ENCODE measurements at regions not wholly inside any gene's neighbourhood (a gene's known extent, or its start where the extent isn't known, plus 50 kb on each side); places are given as distances from the start of the nearest gene placed in this dataset.

DNA sequence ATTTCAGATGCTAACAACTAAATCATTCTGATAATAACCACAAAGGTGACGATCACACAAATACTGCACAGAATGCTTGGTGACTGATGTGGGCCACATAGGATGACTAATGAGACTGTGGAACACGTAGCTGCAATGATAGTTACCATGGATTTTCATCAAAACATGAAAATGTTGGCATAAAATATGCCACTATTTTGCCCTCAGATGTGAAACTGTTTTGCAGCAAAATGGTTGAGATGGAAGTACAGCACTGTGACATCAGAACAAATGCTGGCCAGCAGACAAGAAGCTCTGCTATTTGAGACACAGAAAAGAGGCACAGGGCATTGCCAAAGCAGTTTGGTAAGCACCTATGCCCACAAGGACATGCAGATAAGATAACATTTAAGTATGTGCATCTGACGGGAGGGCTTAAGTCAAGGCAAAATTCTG lies 83.8 kb downstream of the NIBAN1 start:
- ChIA-PET POLR2A (no interaction called here), CTCF (no interaction called here)
- Histone ChIP-seq H3K27me3 (ENCODE audit: control insufficient read depth, insufficient read depth, low read length) (no peaks in the 10 kb centered on the region), H3K27ac (ENCODE audit: low read length) (no peak overlapping the region), H3K36me3 (ENCODE audit: control insufficient read depth, insufficient read depth, low read length) (no peaks in the 10 kb centered on the region), H3K4me3 (ENCODE audit: low read depth in 2 of 2, low read length in 2 of 2) (no peak overlapping the region), H3K4me1 (ENCODE audit: control insufficient read depth, insufficient read depth, low read length) (no peaks in the 10 kb centered on the region), H3K9me3 (ENCODE audit: control insufficient read depth, insufficient read depth, low read depth, low read length) (no peaks in the 10 kb centered on the region)
- DNase-seq (ENCODE audit: low read depth, low spot score), result no peak
- TF ChIP-seq, protein P1, sequence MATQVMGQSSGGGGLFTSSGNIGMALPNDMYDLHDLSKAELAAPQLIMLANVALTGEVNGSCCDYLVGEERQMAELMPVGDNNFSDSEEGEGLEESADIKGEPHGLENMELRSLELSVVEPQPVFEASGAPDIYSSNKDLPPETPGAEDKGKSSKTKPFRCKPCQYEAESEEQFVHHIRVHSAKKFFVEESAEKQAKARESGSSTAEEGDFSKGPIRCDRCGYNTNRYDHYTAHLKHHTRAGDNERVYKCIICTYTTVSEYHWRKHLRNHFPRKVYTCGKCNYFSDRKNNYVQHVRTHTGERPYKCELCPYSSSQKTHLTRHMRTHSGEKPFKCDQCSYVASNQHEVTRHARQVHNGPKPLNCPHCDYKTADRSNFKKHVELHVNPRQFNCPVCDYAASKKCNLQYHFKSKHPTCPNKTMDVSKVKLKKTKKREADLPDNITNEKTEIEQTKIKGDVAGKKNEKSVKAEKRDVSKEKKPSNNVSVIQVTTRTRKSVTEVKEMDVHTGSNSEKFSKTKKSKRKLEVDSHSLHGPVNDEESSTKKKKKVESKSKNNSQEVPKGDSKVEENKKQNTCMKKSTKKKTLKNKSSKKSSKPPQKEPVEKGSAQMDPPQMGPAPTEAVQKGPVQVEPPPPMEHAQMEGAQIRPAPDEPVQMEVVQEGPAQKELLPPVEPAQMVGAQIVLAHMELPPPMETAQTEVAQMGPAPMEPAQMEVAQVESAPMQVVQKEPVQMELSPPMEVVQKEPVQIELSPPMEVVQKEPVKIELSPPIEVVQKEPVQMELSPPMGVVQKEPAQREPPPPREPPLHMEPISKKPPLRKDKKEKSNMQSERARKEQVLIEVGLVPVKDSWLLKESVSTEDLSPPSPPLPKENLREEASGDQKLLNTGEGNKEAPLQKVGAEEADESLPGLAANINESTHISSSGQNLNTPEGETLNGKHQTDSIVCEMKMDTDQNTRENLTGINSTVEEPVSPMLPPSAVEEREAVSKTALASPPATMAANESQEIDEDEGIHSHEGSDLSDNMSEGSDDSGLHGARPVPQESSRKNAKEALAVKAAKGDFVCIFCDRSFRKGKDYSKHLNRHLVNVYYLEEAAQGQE (IDR thresholded peaks at IDR 0.05; ENCODE audit: insufficient read depth in 1 of 2, low read depth in 2 of 2, low read length in 1 of 2), result no peak
- BruUV-seq (replicated peaks), result no TSS peak
- no peak for ATAC-seq
- intact Hi-C loops (cut with micrococcal nuclease; ENCODE audit: unreplicated experiment), result no loop called here
- in situ Hi-C loops (cut with HindIII; ENCODE audit: low pct_unique_long_range_greater_than_20kb, low sequenced_read_pairs), result no loop called here

DNA sequence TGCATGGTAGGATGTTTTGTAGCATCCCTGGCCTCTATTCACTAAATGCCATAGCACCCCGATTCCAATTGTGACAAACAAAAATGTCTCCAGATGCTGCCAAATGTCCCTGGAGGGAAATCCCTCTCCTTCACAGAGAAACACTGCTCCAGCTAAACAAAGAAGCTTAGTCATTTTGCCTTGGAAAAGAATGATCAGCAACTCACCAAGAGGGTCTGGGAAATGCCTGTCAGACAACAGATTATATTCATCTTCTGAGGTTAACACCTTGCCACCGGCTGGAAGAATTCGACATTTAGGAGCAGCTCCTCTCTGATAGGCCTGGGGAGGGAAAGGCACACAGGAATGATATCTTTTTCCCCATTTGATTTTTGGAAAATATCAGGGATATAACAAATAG lies 84.4 kb downstream of the NIBAN1 start:
- ChIA-PET POLR2A (no interaction called here), CTCF (no interaction called here)
- intact Hi-C loops (cut with micrococcal nuclease; ENCODE audit: unreplicated experiment), result no loop called here
- no peaks in the 10 kb centered on the region for H3K27me3 ChIP-seq (ENCODE audit: control insufficient read depth, insufficient read depth, low read length)
- DNase-seq (ENCODE audit: low read depth, low spot score) (no peak), ATAC-seq (no peak)
- in situ Hi-C loops (cut with HindIII; ENCODE audit: low pct_unique_long_range_greater_than_20kb, low sequenced_read_pairs), result no loop called here
- no TSS peak for BruUV-seq (replicated peaks)
- no peaks in the 10 kb centered on the region for H3K9me3 ChIP-seq (ENCODE audit: control insufficient read depth, insufficient read depth, low read depth, low read length)
- TF ChIP-seq TCF7L2 (IDR thresholded peaks at IDR 0.05; ENCODE audit: low read depth, low read length) (no peak), SIN3A (IDR thresholded peaks at IDR 0.05; ENCODE audit: borderline replicate concordance, insufficient read depth, low read depth, low read length) (no peak), POLR2AphosphoS5 (IDR thresholded peaks at IDR 0.05; ENCODE audit: low read depth, low read length) (no peak)
- TF ChIP-seq, protein P1 (IDR thresholded peaks at IDR 0.05; ENCODE audit: insufficient read depth in 1 of 2, low read depth in 2 of 2, low read length in 1 of 2), result no peak
- TF ChIP-seq, protein P2, sequence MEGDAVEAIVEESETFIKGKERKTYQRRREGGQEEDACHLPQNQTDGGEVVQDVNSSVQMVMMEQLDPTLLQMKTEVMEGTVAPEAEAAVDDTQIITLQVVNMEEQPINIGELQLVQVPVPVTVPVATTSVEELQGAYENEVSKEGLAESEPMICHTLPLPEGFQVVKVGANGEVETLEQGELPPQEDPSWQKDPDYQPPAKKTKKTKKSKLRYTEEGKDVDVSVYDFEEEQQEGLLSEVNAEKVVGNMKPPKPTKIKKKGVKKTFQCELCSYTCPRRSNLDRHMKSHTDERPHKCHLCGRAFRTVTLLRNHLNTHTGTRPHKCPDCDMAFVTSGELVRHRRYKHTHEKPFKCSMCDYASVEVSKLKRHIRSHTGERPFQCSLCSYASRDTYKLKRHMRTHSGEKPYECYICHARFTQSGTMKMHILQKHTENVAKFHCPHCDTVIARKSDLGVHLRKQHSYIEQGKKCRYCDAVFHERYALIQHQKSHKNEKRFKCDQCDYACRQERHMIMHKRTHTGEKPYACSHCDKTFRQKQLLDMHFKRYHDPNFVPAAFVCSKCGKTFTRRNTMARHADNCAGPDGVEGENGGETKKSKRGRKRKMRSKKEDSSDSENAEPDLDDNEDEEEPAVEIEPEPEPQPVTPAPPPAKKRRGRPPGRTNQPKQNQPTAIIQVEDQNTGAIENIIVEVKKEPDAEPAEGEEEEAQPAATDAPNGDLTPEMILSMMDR (IDR thresholded peaks at IDR 0.05), result no peak
- no peak overlapping the region for H3K4me3 ChIP-seq (ENCODE audit: low read depth in 2 of 2, low read length in 2 of 2)
- H3K27ac ChIP-seq (ENCODE audit: low read length), result no peak overlapping the region
- no peaks in the 10 kb centered on the region for H3K4me1 ChIP-seq (ENCODE audit: control insufficient read depth, insufficient read depth, low read length)
- H3K36me3 ChIP-seq (ENCODE audit: control insufficient read depth, insufficient read depth, low read length), result no peaks in the 10 kb centered on the region

All from Panc1 (cell line).